HEK293T (cell line): ENCODE measurements at regions not wholly inside any gene's neighbourhood (a gene's known extent, or its start where the extent isn't known, plus 50 kb on each side); places are given as distances from the start of the nearest gene placed in this dataset.

ENCODE experiments used
- FOXK2 ChIP-seq: fragments of 450-650 bp; IDR thresholded peaks from 2 replicates; pipeline ENCODE4 v1.6.1; 2016; ENCODE audit warnings: mild to moderate bottlenecking
- PKNOX1 ChIP-seq: fragments of 450-650 bp; IDR thresholded peaks from 2 replicates; pipeline ENCODE4 v1.6.1; 2016
- SP1 ChIP-seq: fragments of 450-650 bp; IDR thresholded peaks from 2 replicates; pipeline ENCODE4 v1.6.1; 2017
- ZNF384 ChIP-seq: fragments of 450-650 bp; IDR thresholded peaks from 2 replicates; pipeline ENCODE4 v1.6.1; 2016

- TF ChIP-seq PKNOX1 (no peak), SP1 (no peak), ZNF384 (no peak), FOXK2 (no peak)
These were observed 168.2 kb upstream of the ROBO2 start for GRCh38 chr3:76871655-76872054.
